ENCODE measurements at regions not wholly inside any gene's neighbourhood (a gene's known extent, or its start where the extent isn't known, plus 50 kb on each side); places are given as distances from the start of the nearest gene placed in this dataset.

- TF ChIP-seq CHD7 (IDR thresholded peaks at IDR 0.05; ENCODE audit: insufficient replicate concordance, low read length) (no peak), SAP30 (IDR thresholded peaks at IDR 0.05; ENCODE audit: insufficient read depth, insufficient replicate concordance, low read length) (no peak), ZNF274 (IDR thresholded peaks at IDR 0.05; ENCODE audit: borderline replicate concordance, extremely low read depth, low read length) (no peak), FOSL1 (IDR thresholded peaks at IDR 0.05; ENCODE audit: insufficient read depth, low read depth, low read length) (no peak), USF2 (IDR thresholded peaks at IDR 0.05; ENCODE audit: low read length) (no peak), SUZ12 (IDR thresholded peaks at IDR 0.05; ENCODE audit: low read length) (no peak), MAX (IDR thresholded peaks at IDR 0.05) (no peak), KDM5A (IDR thresholded peaks at IDR 0.05; ENCODE audit: low read length) (no peak)
Measured at GRCh38 chr7:17070231-17070708, 188.5 kb upstream of the AGR3 start (continued).
